GM18858 (cell line): ENCODE measurements at regions not wholly inside any gene's neighbourhood (a gene's known extent, or its start where the extent isn't known, plus 50 kb on each side); places are given as distances from the start of the nearest gene placed in this dataset.
"Not testable (repeated sequence)": the region's sequence is repeated elsewhere in the genome, so short reads cannot be mapped to it uniquely, and the experiment has no call there.

Experiments
- ATAC-seq: cut with Tn5 transposase; IDR thresholded peaks from one replicate; pipeline ENCODE4 v1.9.1; 2021; ENCODE audit not compliant: unreplicated experiment

DNA sequence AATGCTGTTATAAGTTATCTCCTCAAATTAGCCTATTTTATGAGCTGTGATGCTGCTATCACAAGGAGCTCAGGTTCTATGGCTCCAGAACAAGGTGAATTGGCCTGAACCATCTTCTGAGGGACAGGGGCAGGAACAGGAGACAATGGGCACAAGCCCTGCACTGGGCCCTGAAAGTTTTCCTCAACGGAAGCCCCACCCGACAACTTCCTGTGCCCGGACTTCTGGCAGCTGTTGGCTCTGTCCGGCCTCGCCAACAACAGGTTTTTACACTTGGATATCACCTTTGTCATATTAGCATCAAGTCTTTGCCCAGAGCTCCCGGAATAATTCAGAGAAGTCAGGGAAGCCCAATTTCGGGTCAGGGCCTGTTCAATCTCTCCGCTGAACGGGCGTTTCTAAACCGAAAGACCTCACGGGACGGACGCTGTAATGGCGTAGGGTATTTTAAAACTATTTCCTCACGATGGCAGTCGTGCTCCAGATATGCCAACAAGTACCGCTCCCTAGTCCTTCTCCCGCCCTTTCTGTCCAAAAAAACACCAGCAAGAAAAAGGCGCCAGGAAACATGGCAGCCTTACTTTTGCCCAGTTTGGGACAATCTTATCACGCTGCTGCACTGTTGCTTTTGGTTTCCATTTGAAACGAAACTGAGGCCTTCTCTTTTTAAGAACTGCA, 201.0 kb upstream of the STK26 start:
- peak; percentile 54 for ATAC-seq

DNA sequence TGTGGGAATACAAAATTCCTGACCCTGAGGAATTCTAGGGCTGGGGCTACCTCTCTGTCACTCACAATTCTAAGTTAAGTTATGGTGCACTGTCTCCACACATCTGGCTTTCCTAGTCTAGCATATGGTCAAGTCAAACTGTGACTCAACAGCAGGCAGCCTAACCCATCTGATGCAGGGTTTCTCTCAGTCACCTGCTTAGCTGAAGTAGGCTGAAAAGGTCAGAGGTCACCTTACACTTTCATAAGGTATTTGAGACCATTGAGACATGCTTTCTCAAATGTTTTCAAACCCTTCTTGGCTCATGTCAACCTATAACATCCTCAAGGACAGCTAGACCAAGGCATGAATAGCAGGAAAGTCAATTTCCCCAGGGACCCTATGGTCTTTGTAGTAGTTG, 196.5 kb upstream of the STK26 start:
- no peak for ATAC-seq

DNA sequence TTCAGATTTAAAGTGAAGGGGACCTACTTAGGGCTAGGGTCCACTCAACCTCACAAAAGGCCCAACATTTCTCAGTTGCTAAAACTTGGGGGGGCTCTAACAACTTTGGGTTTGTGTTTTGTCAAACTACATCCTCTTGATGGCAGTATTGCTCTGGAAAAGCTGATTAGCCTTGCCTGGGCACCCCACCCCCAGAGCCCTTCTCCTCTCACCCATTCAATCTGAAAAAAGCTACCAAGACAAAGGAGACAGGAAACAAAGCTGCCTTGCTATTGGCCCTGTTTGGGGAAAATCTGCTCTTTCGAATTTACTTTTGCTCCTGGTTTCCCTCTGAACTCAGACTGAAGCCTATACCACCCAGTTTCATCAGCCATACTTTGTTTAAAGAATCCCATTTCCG, 195.2 kb upstream of the STK26 start:
- ATAC-seq: peak; percentile 43

DNA sequence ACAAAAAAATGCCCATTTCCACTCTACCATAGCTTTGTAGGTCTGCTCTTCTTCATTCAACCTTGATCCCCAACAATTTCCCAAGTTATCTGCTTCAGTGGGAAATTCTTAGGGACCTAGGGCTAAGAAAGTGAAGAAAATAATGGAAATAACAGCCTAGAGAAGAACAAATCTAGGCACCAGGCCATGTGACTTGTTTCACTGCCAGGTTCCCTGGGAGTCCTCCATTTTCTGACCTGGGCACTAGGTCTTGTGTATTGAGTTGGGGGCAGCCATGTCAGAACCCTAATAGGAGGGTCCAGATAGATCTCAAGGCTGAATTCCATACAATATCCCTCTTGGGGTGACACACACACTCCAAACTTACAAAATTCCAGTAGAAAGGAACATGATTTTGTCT, 194.6 kb upstream of the STK26 start:
- no peak for ATAC-seq

DNA sequence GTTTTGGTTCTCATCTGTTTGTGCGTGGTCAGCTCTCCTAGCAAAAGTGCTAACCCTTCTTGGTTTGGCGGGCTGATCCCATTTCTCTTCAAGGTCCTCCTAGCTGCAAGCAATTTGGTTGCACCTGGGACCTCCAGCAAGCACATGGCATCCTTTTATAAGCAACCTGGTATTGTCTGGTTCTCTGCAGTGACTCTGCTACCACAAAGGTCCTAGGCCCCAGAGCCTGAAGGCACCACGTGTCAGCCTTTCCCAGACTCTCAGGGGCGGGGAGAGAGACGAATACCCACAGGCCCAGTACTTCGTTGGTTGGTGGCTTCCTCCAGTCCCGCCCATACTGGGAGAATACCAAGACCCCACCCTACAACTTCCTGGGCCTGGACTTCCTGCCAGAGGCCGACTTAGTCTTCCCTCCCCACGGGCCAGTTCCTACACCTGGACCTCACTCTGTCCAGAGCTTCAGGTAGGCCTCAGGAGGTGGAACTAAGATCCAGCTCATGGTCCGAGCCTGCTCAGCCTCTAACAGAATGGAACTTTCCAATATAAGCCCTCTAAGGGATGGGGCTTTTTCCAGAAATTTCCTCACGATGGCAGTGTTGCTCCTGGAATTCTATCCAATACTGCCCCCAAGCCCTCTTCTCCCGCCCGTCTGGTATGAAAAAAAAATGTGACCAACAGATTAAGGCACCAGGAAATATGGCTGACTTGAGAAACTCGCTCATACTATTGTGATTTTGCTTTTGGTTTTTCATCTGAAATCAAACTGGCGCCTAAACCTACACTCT, 192.5 kb upstream of the STK26 start:
- ATAC-seq: peak; percentile 55

DNA sequence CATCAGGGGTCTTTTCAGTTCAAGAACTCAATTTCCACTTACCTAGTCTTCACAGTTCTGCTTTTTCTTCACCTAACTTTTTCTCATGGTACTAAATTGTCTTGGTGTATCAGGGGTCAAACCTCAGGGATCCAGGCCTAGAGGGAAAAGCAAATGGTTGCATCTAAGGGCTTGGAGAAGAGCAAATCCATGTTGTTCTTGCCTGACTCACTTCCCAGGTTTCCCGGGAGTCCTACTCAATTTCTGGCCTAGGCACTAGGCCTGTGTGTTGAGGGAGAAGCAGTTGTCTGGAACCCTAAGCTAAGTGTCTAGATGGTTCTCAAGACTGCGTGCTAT, 191.9 kb upstream of the STK26 start:
- no peak for ATAC-seq

DNA sequence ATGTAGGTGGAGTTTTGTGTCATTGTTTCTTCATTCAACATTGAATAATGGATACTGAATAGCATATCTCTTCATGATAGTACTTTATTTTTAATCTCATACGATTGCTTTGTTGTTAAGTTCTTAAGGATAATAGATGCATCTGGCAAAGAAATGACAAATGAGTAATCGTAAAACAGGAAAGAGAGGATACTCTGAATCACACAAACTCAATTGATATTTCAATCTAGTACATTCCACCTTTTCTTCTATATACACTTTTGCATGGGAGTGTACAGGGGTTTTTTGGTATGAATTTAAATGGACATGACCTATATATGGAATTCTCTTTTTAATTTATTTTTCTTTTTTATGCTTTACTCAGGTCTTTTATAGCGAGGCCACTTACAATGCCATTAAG, 186.9 kb upstream of the STK26 start:
- no peak for ATAC-seq

DNA sequence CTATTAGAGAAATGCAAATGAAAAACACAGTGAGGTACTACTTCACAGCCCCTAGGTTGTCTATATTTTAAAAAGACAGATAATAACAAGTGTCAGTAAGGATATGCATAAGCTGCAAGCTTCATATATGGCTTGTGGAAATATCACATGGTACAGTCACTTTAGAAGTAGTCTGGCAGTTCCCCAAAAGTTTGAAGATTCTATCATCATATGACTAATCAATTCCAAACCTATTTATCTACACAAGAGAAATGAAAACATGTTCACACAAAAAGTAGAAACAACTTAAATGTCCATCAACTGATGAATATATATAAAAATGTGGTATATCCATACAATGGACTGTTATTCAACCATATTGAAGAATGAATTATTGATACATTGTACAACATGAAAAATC, 185.8 kb upstream of the STK26 start:
- ATAC-seq: no peak

DNA sequence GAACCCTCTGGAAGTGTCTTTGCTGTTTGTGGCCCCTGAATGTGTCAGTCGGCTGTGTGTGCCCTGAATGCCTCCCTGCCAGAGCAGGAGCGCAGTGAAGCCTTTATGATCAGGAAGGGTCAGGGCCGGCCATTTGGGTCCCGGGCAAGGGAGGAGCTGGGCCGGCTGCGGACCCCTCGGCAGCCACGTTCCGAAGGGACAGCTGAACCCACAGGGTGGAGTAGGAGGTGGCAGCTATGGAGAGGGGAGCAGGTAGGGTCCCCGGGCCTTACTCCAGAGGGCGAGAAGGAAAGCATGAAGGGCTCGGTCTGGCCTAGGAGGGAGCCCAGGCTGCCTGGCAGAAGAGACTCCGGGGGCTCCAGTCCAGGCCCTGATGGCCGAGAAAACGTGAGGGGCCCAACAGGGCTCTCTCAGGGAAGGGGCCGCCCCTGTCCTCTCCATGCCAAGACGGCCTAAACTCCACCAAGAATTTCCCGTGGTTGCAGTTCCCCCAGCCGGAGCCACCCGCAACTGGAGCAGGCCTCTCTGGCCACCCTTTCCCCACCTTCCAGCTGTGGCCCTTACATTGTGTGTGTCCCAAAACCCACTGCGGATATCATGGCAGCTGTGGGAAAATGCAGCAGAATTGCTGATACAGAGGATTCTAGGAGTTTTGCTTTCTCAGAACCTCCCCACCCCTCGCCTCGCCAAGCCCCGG, 182.2 kb upstream of the STK26 start:
- ATAC-seq: no peak

DNA sequence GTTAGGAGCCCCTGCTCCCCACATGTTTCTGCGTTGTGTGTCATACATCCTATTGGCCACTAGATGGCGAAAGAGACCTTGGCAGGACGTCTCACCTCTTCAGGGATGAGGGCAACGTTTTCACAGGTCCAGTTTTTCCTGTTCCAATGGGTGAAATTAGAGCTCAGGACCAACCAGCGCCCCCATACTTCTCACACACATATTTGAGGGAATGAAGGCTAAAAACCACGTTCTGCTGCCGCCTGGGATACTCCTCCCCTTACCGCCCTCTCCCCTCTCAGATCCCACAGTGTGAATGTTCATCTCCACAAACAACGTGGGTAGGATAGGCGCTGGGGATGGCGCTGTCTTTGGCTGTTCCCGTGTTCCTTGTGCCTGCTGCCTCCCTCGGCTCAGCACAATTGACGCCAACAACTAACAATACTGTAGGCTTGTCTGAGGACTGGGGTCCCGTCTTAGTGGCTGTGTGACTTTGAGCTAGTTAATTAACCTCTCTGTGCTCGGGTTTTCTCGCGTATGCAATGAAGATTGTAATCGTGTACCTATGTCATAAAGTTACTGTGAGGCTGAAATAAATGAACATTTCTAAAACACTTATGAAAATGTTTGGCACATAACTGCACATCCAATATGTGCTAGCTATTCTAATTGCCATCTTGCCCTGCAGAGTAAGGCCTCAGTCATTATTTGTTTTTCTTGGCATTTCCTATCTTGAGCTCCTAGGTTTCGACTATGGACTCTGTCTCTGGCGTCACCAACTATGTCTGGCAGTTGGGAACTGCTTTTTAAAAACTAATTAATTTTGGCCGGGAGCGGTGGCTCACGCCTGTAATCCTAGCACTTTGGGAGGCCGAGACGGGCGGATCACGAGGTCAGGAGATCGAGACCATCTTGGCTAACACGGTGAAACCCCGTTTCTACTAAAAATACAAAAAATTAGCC, 181.3 kb upstream of the STK26 start:
- ATAC-seq: peak; percentile 63

DNA sequence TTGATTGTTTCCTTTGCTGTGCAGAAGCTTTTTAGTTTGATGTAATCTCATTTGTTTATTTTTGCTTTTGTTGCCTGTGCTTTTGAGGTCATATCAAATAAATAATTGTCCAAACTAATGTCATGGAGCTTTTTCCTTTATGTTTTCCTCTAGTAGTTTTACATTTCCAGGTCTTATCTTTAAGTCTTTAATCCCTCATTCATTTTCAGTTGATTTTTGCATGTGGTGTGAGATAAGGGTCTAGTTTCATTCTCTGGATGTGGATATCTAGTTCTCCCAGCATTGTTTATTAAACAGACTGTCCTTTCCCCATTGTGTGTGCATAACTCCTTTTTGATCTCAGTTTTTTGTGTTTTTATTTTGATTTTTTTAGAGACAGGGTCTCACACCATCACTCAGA, 179.1 kb upstream of the STK26 start:
- ATAC-seq: no peak

DNA sequence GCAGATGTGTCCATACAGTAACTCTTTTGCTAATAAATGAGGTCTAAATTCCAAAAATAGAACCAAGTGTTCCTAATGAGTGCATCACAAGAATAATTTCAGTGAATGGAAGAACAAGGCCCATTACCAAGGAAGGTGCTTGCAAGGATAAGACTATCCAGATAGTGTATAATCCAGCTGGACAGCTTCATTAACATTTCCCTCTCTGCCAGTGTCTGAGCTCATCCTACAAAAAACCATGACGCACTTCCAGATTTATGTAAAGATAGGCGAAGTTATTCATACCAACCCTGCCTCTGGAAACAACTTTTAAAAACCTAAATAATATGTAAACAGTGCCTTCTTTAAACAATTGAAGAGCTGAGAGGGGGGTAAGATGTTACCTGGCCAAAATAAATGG, 177.9 kb upstream of the STK26 start:
- ATAC-seq: no peak

DNA sequence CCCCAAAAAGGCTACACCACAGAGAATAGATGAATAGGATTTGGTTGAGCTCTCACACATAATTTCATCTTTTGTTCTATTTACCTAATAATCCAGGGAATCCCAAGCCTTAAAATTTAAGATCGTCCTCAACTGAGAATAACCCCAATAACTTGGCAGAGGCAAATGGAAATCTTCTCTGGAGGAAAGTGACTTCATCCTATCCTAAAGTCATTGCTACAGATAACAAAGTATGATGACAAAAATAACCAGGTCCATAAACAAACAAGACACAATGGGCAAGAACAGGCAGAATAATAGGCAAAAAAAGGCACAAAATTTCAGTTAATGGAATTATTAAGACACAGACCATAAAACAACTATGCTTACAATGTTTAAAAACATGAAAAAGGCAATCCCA, 177.3 kb upstream of the STK26 start:
- no peak for ATAC-seq

DNA sequence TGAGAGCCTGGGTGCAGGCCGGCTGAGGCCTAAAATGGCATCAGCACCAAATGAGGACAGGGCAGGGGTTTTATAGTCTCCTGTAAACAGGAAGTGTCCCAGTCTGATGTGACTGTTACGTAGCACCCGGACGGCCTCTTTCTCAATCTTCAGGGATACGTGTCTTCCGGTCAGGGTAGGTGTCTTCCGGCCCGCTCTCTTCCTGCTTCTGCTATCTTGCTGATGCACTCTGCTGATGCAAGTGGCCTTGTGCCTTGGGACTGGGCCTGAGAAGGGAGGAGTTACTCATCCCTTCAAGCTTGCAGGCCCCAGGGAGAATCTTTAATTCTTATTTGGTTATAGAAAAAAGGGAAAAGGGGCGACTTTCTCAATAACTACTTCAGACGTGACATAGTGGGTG, 172.1 kb upstream of the STK26 start:
- ATAC-seq: not testable (repeated sequence)

DNA sequence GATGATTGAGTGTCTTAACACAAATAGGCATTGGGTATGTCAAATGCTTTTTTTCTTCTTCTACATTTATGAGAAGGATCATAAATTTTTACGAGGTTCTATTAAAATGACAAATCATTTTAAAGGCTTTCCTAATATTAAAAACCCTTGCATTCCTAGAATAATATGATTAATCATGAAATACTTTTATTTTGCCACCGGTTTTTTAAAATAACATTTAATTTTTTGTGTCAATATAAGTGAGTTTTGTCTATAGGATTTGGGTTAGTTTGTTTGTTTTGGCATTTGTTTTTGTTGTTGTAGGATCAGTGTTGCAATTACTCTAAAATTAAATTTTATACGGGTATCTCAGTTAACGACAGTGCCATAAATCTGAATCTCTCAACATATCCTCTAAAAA, 169.7 kb upstream of the STK26 start:
- no peak for ATAC-seq

DNA sequence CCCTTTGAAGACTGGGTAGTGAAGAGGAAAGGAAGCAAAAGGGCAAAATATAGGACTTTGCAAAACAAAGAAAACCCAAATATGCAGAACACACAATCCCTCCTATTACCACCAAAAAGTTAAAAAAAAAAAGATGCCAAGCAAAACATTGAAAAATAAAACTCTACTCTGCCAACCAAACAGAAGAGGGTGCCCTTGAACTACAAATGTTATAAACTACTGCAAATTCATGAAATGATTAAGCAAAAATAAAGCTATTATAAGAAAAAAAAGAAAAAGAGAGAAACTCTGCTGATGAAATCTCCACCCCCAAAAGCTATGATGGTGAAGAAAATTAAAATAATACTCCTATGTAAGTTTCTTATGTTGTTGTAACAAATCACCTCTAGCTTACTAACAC, 168.5 kb upstream of the STK26 start:
- no peak for ATAC-seq

DNA sequence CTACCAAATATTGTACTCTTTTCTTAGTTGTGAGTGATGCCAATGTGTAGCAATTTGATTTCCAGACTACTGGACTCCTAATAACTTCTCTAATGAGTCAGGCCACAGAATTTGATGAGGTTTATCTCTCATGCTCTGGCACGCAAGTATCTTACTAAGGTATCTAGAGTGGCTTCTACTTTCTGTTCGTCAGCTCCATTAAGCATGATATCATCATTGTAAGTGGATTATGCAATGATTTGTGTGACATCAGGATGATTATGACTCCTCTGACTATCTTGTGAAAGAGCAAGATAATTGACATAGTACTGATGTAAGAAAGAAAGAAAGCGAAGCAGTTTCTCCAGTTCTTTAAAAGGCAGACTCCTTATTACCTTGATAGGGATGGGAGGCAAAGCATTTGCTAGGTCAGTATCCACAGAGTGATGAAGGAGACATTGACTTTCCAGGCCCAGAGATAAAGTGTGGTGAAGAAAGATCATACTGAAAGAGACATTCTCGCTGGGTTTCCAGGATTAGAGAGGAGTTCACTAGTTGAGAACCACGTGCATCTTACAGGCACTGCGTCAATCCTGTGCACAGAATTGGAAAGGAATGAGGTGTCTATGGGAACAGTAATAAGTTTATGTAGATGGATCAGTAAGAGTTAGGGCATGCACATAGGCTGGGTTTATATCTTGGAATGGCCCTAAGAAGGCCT, 161.9 kb upstream of the STK26 start:
- no peak for ATAC-seq

DNA sequence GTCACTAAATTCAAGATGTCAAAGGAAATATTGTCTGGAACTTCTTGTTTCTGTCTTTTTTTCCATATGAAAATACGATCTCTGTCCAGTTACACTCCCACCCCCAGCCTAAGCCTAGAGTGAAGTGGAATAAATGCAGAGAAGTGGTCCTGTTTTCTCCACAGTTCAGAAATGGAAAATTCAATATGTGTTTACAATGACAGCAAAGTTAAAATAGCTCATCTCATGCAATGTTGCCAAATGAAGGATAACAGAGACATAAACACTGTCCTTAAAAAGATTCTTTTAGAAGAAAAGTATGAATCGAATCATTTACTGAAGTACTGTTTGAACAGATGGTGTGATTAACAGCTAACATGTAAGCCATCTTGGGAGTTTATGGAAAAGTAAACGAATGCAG, 160.8 kb upstream of the STK26 start:
- no peak for ATAC-seq

DNA sequence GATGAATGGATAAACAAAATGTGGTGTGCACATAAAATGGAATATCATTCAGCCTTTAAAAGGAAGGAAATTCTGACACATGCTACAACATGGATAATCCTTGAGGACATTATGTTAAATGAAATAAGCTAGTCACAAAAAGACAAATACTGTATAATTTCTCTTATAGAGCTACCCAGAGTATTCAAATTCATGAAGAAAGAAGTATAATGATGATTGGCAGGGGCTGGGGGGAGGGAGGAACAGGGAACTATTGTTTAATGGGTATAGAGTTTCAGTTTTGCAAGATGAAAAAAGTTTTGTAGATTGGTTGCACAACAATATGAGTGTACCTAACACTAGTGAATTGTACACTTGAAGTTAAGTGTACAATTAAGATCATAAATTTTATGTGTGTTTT, 153.9 kb upstream of the STK26 start:
- ATAC-seq: no peak

DNA sequence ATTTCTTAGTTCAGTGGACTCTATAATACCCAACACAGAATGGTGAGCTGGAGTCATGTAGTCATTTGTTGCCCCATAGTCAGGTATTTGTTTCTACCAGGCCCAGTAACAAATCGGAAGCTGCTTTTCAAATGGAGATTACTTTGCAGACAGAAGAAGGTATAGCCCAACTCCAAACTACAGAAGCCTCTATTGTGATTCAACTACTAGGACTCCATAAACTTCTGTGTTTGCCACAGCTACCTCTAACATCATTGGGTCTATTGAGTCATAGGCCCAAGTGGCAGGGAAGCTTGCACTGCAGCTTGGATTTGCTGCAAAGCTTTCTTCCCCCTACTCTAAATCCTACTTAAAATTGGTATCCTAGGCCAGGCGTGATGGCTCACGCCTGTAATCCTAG, 148.8 kb upstream of the STK26 start:
- no peak for ATAC-seq

DNA sequence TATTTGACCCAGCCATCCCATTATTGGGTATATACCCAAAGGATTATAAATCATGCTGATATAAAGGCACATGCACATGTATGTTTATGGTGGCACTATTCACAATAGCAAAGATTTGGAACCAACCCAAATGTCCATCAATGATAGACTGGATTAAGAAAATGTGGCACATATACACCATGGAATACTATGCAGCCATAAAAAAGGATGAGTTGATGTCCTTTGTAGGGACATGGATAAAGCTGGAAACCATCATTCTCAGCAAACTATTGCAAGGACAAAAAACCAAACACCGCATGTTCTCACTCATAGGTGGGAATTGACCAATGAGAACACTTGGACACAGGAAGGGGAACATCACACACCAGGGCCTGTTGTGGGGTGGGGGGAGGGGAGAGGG, 147.3 kb upstream of the STK26 start:
- not testable (repeated sequence) for ATAC-seq
